SK-N-SH (cell line): ENCODE measurements at regions not wholly inside any gene's neighbourhood (a gene's known extent, or its start where the extent isn't known, plus 50 kb on each side); places are given as distances from the start of the nearest gene placed in this dataset.

Experiments
- EZH2phosphoT487 ChIP-seq: fragments of 200-600 bp; sonication (generic); IDR thresholded peaks from 2 replicates; pipeline ENCODE4 v1.6.1; 2017; ENCODE audit warnings: low read depth, mixed run types, mild to moderate bottlenecking, antibody characterized with exemption, moderate library complexity, borderline replicate concordance
- JUND ChIP-seq: IDR thresholded peaks from 2 replicates; pipeline ENCODE4 v1.4.0; 2012
- POLR2AphosphoS5 ChIP-seq: IDR thresholded peaks from 2 replicates; pipeline ENCODE4 v1.6.1; 2012; ENCODE audit warnings: low read depth, low read length
- RAD21 ChIP-seq: IDR thresholded peaks from 2 replicates; pipeline ENCODE4 v1.6.1; 2012; ENCODE audit warnings: mild to moderate bottlenecking, low read length
- SIN3A ChIP-seq: IDR thresholded peaks from 2 replicates; pipeline ENCODE4 v1.6.1; 2012; ENCODE audit warnings: low read depth, mild to moderate bottlenecking, low read length, moderate library complexity, borderline replicate concordance
- TEAD4 ChIP-seq: IDR thresholded peaks from 2 replicates; pipeline ENCODE4 v1.4.0; 2012; ENCODE audit warnings: mild to moderate bottlenecking, borderline replicate concordance; ENCODE audit not compliant: insufficient read depth
- TF ChIP-seq, protein P1 (sequence below): fragments of 200-600 bp; sonication (generic); IDR thresholded peaks from 2 replicates; pipeline ENCODE4 v1.6.1; 2017; ENCODE audit warnings: antibody characterized with exemption, mild to moderate bottlenecking, moderate library complexity
- TF ChIP-seq, protein P2 (sequence below): IDR thresholded peaks from 2 replicates; pipeline ENCODE4 v1.6.1; 2012; ENCODE audit warnings: mild to moderate bottlenecking, low read depth, low read length, moderate library complexity
- TF ChIP-seq, protein P3 (sequence below): IDR thresholded peaks from 2 replicates; pipeline ENCODE4 v1.4.0; 2012; ENCODE audit warnings: low read depth

DNA sequence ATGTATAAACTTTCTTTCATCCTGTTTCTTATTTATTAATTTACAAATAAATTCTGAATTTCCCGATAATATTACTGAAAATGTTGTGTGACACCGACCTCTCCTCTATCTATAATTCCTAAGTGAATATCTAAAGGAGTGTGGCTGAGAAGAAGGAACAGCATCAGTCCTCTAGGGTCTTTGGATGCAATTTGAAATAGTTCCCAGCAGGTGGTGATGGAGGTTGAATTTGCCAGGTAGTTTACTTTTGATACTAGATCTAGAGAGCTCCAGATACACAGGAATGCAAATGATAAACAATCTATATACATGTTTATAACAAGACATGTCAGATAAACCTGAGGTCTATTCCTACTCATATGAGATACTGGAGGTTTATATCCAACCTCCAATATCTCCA, 305.4 kb downstream of the PCDH18 start:
- TF ChIP-seq, protein P1, sequence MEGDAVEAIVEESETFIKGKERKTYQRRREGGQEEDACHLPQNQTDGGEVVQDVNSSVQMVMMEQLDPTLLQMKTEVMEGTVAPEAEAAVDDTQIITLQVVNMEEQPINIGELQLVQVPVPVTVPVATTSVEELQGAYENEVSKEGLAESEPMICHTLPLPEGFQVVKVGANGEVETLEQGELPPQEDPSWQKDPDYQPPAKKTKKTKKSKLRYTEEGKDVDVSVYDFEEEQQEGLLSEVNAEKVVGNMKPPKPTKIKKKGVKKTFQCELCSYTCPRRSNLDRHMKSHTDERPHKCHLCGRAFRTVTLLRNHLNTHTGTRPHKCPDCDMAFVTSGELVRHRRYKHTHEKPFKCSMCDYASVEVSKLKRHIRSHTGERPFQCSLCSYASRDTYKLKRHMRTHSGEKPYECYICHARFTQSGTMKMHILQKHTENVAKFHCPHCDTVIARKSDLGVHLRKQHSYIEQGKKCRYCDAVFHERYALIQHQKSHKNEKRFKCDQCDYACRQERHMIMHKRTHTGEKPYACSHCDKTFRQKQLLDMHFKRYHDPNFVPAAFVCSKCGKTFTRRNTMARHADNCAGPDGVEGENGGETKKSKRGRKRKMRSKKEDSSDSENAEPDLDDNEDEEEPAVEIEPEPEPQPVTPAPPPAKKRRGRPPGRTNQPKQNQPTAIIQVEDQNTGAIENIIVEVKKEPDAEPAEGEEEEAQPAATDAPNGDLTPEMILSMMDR = peak; percentile 60
- TF ChIP-seq, protein P2, sequence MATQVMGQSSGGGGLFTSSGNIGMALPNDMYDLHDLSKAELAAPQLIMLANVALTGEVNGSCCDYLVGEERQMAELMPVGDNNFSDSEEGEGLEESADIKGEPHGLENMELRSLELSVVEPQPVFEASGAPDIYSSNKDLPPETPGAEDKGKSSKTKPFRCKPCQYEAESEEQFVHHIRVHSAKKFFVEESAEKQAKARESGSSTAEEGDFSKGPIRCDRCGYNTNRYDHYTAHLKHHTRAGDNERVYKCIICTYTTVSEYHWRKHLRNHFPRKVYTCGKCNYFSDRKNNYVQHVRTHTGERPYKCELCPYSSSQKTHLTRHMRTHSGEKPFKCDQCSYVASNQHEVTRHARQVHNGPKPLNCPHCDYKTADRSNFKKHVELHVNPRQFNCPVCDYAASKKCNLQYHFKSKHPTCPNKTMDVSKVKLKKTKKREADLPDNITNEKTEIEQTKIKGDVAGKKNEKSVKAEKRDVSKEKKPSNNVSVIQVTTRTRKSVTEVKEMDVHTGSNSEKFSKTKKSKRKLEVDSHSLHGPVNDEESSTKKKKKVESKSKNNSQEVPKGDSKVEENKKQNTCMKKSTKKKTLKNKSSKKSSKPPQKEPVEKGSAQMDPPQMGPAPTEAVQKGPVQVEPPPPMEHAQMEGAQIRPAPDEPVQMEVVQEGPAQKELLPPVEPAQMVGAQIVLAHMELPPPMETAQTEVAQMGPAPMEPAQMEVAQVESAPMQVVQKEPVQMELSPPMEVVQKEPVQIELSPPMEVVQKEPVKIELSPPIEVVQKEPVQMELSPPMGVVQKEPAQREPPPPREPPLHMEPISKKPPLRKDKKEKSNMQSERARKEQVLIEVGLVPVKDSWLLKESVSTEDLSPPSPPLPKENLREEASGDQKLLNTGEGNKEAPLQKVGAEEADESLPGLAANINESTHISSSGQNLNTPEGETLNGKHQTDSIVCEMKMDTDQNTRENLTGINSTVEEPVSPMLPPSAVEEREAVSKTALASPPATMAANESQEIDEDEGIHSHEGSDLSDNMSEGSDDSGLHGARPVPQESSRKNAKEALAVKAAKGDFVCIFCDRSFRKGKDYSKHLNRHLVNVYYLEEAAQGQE = no peak
- TF ChIP-seq SIN3A (no peak), EZH2phosphoT487 (no peak), TEAD4 (no peak), RAD21 (peak; percentile 67), POLR2AphosphoS5 (no peak), JUND (no peak)
- TF ChIP-seq, protein P3, sequence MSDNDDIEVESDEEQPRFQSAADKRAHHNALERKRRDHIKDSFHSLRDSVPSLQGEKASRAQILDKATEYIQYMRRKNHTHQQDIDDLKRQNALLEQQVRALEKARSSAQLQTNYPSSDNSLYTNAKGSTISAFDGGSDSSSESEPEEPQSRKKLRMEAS = no peak
